GM12801 (cell line): ENCODE measurements at regions not wholly inside any gene's neighbourhood (a gene's known extent, or its start where the extent isn't known, plus 50 kb on each side); places are given as distances from the start of the nearest gene placed in this dataset.

Source experiments
- TF ChIP-seq, protein P1 (sequence below): IDR thresholded peaks from one replicate; pipeline ENCODE4 v1.5.1; 2011; ENCODE audit warnings: control low read depth; ENCODE audit not compliant: insufficient read length; ENCODE audit errors: extremely low read depth

GRCh38 chr13:107644136-107644535, 571.2 kb downstream of the LIG4 start:
- TF ChIP-seq, protein P1, sequence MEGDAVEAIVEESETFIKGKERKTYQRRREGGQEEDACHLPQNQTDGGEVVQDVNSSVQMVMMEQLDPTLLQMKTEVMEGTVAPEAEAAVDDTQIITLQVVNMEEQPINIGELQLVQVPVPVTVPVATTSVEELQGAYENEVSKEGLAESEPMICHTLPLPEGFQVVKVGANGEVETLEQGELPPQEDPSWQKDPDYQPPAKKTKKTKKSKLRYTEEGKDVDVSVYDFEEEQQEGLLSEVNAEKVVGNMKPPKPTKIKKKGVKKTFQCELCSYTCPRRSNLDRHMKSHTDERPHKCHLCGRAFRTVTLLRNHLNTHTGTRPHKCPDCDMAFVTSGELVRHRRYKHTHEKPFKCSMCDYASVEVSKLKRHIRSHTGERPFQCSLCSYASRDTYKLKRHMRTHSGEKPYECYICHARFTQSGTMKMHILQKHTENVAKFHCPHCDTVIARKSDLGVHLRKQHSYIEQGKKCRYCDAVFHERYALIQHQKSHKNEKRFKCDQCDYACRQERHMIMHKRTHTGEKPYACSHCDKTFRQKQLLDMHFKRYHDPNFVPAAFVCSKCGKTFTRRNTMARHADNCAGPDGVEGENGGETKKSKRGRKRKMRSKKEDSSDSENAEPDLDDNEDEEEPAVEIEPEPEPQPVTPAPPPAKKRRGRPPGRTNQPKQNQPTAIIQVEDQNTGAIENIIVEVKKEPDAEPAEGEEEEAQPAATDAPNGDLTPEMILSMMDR, result no peak

DNA sequence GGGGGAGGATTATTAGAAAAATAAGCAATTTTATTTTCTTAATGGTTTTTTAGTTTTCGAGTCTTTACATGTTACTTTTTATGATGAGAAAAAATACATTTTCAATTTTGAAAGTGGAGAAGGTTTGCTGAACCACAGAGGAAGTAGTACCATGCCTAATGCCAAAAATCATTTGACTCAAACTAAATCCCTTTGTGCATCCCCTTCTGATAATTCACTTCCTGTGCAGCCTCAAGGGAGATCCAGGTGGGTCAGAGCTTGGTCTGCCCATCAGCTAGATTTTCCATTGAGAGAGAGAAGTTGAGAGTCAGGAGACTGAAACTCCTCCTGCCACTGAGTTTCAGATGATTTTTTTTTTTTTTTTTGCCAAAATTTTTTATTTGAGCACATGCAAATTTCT, 571.7 kb downstream of the LIG4 start:
- TF ChIP-seq, protein P1, result no peak

DNA sequence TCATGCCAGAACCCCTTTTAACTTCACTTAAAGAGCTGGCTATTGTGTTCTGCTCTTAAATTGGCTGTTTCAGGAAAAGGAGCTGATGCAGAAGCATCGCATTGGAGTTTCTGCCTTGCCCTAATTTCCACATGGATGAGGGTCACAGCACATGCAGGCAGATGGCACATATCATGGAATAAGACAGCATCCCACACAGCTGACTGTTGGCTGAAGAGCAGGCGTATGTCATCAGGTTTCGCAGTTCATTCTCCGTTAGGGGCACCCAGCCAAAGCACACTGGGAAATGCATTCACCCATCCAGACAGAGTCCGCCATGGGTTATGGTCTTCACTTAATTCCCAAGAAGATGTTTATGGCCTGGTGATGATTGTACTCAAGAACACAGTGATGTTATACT, 572.5 kb downstream of the LIG4 start:
- TF ChIP-seq, protein P1, result no peak

DNA sequence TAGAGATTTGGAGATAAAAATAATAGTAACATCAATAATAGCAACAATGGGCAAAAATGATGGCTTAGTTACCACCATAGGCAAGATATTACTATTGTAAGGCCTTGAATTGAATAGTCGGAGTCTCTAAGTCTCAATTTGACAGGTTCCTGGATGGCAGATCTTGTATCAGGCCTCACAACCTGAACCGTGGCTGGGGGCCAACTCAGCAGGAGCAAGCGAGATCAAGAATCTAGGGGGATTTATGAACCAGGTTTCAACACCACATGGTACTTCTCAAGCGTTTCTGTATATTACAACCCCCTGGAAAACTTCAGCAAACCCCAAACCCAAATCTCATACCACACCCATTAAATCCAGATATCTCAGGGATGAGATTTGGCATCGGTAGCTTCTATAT, 573.8 kb downstream of the LIG4 start:
- TF ChIP-seq, protein P1, result no peak

GRCh38 chr13:107625648-107626047, 589.7 kb downstream of the LIG4 start:
- TF ChIP-seq, protein P1, result no peak

DNA sequence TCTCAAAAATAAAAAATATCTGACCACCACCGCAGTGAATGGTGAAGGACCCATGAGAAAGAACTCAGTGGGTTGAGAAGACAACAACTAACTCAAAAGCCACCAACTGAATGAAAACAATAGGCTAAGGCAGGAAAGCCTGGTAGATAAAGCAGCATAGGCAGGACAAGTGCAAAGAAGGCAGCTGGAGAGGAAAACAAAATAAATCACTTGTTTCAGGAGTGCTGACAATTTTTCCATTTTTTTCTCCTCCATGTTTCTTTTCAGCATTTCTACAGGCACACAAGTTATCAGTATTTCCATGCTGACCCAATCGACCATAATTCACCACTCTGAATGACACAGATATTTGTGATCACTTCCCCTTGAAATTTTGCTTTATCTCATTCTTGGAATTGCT, 597.8 kb downstream of the LIG4 start:
- TF ChIP-seq, protein P1, result no peak

- TF ChIP-seq, protein P1, result no peak
Measured at GRCh38 chr13:107612376-107612775, 603.0 kb downstream of the LIG4 start.

DNA sequence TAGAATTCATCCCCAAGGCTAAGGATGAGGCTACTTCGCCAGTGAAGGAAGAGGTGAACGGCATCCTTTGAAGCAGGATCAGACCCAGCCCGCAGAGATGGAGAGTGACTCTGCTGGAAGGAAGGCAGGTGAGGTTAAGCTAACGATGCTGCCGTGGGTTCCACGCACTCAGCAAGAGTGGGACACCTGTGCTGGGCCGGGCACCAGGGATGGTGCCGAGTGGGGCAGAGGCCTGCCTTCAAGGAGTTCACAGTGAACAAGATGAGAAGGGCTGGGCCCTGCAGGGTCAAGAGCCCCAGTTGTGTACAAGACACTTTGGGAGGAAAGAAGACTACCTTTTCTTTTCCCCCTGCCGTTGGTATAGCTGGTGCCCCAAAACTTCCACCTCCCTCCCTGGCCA, 606.6 kb downstream of the LIG4 start:
- TF ChIP-seq, protein P1, result no peak
